ENCODE measurements at regions not wholly inside any gene's neighbourhood (a gene's known extent, or its start where the extent isn't known, plus 50 kb on each side); places are given as distances from the start of the nearest gene placed in this dataset.

DNA sequence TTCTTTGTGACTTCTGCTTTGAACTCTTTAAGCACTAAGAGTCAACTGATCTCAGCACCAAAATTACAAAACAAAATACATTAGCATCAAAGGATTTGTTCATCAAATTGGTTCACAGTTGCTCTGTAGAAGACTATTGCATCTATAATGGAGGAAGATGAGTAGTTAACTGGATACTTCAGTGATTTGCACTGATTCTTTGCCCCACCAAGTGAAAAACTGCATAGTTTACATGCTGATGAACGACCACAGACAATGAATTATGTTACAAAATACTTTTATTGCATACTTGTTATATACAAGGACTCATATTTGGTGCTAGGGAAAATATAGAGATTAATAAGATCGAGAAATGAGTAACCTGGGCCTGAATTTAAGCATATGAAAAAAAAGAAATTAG, 107.2 kb downstream of the SCG2 start:
- Histone ChIP-seq H3K4me3 (ENCODE audit: insufficient read depth, low read depth, low read length) (no peak overlapping the region), H3K18ac (ENCODE audit: low read depth, low read length) (no peak overlapping the region), H2AK9ac (replicated peaks; ENCODE audit: low read depth, low read length, poor library complexity) (no peak overlapping the region), H3K23ac (ENCODE audit: low read depth, low read length) (no peak overlapping the region), H4K20me1 (ENCODE audit: insufficient read depth, low read length) (no peaks in the 10 kb centered on the region), H3K14ac (replicated peaks; ENCODE audit: low read depth, low read length) (no peak overlapping the region), H4K8ac (ENCODE audit: low read depth in 2 of 2, low read length in 2 of 2) (no peak overlapping the region), H3K36me3 (ENCODE audit: control insufficient read depth, insufficient read depth, low read length) (no peaks in the 10 kb centered on the region), H2BK5ac (ENCODE audit: low read depth, low read length, poor library complexity, severe bottlenecking) (no peak overlapping the region), H3K4me2 (ENCODE audit: low read depth, low read length) (no peak overlapping the region), H2AK5ac (ENCODE audit: low read depth, low read length) (no peak overlapping the region), H2BK15ac (ENCODE audit: low read depth, low read length) (no peak overlapping the region), H2BK20ac (ENCODE audit: low read depth, low read length) (no peak overlapping the region), H3K79me1 (ENCODE audit: low read depth in 1 of 2, low read length in 2 of 2) (no peaks in the 10 kb centered on the region), H3K9me1 (ENCODE audit: insufficient read depth, low read length) (no peaks in the 10 kb centered on the region), H4K91ac (ENCODE audit: insufficient read depth, low read depth, low read length) (no peak overlapping the region), H3K27ac (ENCODE audit: insufficient read depth, low read length) (no peak overlapping the region), H3K4me1 (ENCODE audit: control insufficient read depth, insufficient read depth, low read length) (no peaks in the 10 kb centered on the region), H3K4ac (ENCODE audit: low read depth, low read length) (no peak overlapping the region), H3K9ac (ENCODE audit: low read depth, low read length) (no peak overlapping the region), H3K27me3 (ENCODE audit: control insufficient read depth, insufficient read depth, low read length) (peaks cover 1% of the 10 kb centered on the region), H2AFZ (replicated peaks; ENCODE audit: low read length, poor library complexity) (no peak overlapping the region), H3K56ac (ENCODE audit: extremely low read depth, insufficient read depth, low read length) (no peak overlapping the region), H4K5ac (ENCODE audit: low read depth, low read length) (no peak overlapping the region), H3K9me3 (ENCODE audit: control insufficient read depth, insufficient read depth, low read length) (peaks cover 2% of the 10 kb centered on the region; the same call in 1 of the 2 replicates), H2BK120ac (ENCODE audit: low read depth, low read length) (no peak overlapping the region)
- WGBS, 2 experiments (ENCODE audit: extremely low coverage in 2 of 2, insufficient read length in 1 of 2): no CpG with 5 or more reads among the region's 2 CpGs
- dilution Hi-C loops (cut with HindIII; ENCODE audit: low sequenced_read_pairs, unreplicated experiment) (no loop called here), intact Hi-C loops (cut with micrococcal nuclease) (no loop called here), in situ Hi-C loops (cut with MboI; ENCODE audit: low sequenced_read_pairs) (no loop called here)
- no TSS peak for BruUV-seq (replicated peaks)
- ATAC-seq (ENCODE audit: low read depth) (peak; percentile 37), DNase-seq (peak; percentile 15)
- TF ChIP-seq, protein P1, sequence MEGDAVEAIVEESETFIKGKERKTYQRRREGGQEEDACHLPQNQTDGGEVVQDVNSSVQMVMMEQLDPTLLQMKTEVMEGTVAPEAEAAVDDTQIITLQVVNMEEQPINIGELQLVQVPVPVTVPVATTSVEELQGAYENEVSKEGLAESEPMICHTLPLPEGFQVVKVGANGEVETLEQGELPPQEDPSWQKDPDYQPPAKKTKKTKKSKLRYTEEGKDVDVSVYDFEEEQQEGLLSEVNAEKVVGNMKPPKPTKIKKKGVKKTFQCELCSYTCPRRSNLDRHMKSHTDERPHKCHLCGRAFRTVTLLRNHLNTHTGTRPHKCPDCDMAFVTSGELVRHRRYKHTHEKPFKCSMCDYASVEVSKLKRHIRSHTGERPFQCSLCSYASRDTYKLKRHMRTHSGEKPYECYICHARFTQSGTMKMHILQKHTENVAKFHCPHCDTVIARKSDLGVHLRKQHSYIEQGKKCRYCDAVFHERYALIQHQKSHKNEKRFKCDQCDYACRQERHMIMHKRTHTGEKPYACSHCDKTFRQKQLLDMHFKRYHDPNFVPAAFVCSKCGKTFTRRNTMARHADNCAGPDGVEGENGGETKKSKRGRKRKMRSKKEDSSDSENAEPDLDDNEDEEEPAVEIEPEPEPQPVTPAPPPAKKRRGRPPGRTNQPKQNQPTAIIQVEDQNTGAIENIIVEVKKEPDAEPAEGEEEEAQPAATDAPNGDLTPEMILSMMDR (conservative IDR thresholded peaks at IDR 0.05; ENCODE audit: low read depth, low read length): no peak
- TF ChIP-seq MAFK (IDR thresholded peaks at IDR 0.05; ENCODE audit: low read depth, low read length): no peak
- TF ChIP-seq, protein P2, sequence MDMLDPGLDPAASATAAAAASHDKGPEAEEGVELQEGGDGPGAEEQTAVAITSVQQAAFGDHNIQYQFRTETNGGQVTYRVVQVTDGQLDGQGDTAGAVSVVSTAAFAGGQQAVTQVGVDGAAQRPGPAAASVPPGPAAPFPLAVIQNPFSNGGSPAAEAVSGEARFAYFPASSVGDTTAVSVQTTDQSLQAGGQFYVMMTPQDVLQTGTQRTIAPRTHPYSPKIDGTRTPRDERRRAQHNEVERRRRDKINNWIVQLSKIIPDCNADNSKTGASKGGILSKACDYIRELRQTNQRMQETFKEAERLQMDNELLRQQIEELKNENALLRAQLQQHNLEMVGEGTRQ (IDR thresholded peaks at IDR 0.05; ENCODE audit: low read depth, low read length): no peak
- TF ChIP-seq RCOR1 (IDR thresholded peaks at IDR 0.05; ENCODE audit: insufficient replicate concordance, low read length): no peak
- no peak for TF ChIP-seq CHD1 (IDR thresholded peaks at IDR 0.05; ENCODE audit: low read depth, low read length)
- no peak for TF ChIP-seq FOS (IDR thresholded peaks at IDR 0.05; ENCODE audit: low read depth, low read length)
- no peak for TF ChIP-seq ELK1 (IDR thresholded peaks at IDR 0.05; ENCODE audit: borderline replicate concordance, low read depth, low read length)
- TF ChIP-seq SMC3 (IDR thresholded peaks at IDR 0.05; ENCODE audit: low read depth, low read length): no peak
- no peak for TF ChIP-seq NFE2L2 (IDR thresholded peaks at IDR 0.05; ENCODE audit: low read depth, low read length)
- no peak for TF ChIP-seq BHLHE40 (IDR thresholded peaks at IDR 0.05; ENCODE audit: low read depth, low read length)
- no peak for TF ChIP-seq MXI1 (IDR thresholded peaks at IDR 0.05; ENCODE audit: borderline replicate concordance, low read depth, low read length)
- no peak for TF ChIP-seq POLR2A (IDR thresholded peaks at IDR 0.05; ENCODE audit: low read depth, low read length)
- POLR2A ChIA-PET (ENCODE audit: unreplicated experiment): no interaction called here
- CTCF ChIA-PET: no interaction called here

Measured in IMR-90 (cell line).